Breast epithelium (tissue), 4 donors: ENCODE measurements at regions not wholly inside any gene's neighbourhood (a gene's known extent, or its start where the extent isn't known, plus 50 kb on each side); places are given as distances from the start of the nearest gene placed in this dataset.
A peak's percentile ranks its signal among the peaks of the same experiment; 100 is the strongest.

Experiments
- DNase-seq, 2 donors: peaks; one replicate each; pipeline ENCODE4 v3.0.0-alpha.2; 2019; ENCODE audit warnings: low spot score in 2 of 2
- H3K27ac ChIP-seq, 2 donors: fragments of 200-600 bp; sonication (generic) in 1 of 2; one replicate each; pipeline ENCODE4 v1.5.1; 2016 to 2019; ENCODE audit warnings: mild to moderate bottlenecking in 1 of 2
- H3K27me3 ChIP-seq, 2 donors: fragments of 200-600 bp; sonication (generic) in 1 of 2; one replicate each; pipeline versions ENCODE4 v1.5.1 to v1.6.0; 2017 to 2019; ENCODE audit warnings: control low read depth in 1 of 2, mild to moderate bottlenecking in 1 of 2
- H3K36me3 ChIP-seq: fragments of 200-600 bp; one replicate; pipeline ENCODE4 v1.5.1; 2019
- H3K4me1 ChIP-seq, 2 donors: fragments of 200-600 bp; sonication (generic); one replicate each; pipeline ENCODE4 v1.5.1; 2016 to 2019; ENCODE audit warnings: control low read depth in 1 of 2
- H3K4me3 ChIP-seq, 3 donors: fragments of 200-600 bp; sonication (generic); 1 replicate in 2 of 3; 2 replicates in 1 of 3; pipeline ENCODE4 v1.5.1; 2016 to 2019; ENCODE audit warnings: mild to moderate bottlenecking in 3 of 3, moderate library complexity in 2 of 3
- H3K9me3 ChIP-seq, 2 donors: fragments of 200-600 bp; sonication (generic) in 1 of 2; one replicate each; pipeline ENCODE4 v1.5.1; 2016 to 2019; ENCODE audit warnings: control low read depth in 1 of 2
- CTCF ChIP-seq, 3 donors: fragments of 450-650 bp; IDR thresholded peaks; one replicate each; pipeline ENCODE4 v1.5.1; 2016 to 2017; ENCODE audit warnings: antibody characterized with exemption in 3 of 3, mild to moderate bottlenecking in 3 of 3, moderate library complexity in 3 of 3
- POLR2A ChIP-seq: fragments of 450-650 bp; IDR thresholded peaks from one replicate; pipeline ENCODE4 v1.6.1; 2016; ENCODE audit warnings: antibody characterized with exemption, mild to moderate bottlenecking, moderate library complexity
- POLR2AphosphoS5 ChIP-seq, 3 donors: sonication (generic); formaldehyde crosslinking; IDR thresholded peaks; one replicate each; pipeline ENCODE4 v1.6.1; 2017; ENCODE audit warnings: antibody characterized with exemption in 3 of 3
- intact Hi-C: fragments of 100-400 bp; cut with DNase I; formaldehyde crosslinking; loops from one replicate; pipeline ENCODE4 v1.15.1; 2023; ENCODE audit warnings: low total_unique reads

- Histone ChIP-seq H3K36me3 (no peaks in the 10 kb centered on the region), H3K4me3 (no peak overlapping the region), H3K27ac (no peak overlapping the region), H3K4me1 (no peaks in the 10 kb centered on the region), H3K27me3 (no peaks in the 10 kb centered on the region), H3K9me3 (no peaks in the 10 kb centered on the region)
- peak in 1 of 2 donors; percentile 37 for DNase-seq
- intact Hi-C loops = no loop called here
- TF ChIP-seq CTCF (IDR thresholded peaks at IDR 0.05) = no peak
- no peak for TF ChIP-seq POLR2A
- no peak for TF ChIP-seq POLR2AphosphoS5 (IDR thresholded peaks at IDR 0.05)
These were observed 107.0 kb downstream of the CTTN start for GRCh38 chr11:70505331-70505731.

GRCh38 chr11:70505761-70506657, 107.7 kb downstream of the CTTN start:
- DNase-seq = peak in 1 of 2 donors; percentile 30
- Histone ChIP-seq H3K27ac (no peak overlapping the region), H3K36me3 (no peaks in the 10 kb centered on the region), H3K4me3 (no peak overlapping the region), H3K9me3 (no peaks in the 10 kb centered on the region), H3K4me1 (no peaks in the 10 kb centered on the region), H3K27me3 (no peaks in the 10 kb centered on the region)
- TF ChIP-seq POLR2A (no peak), POLR2AphosphoS5 (IDR thresholded peaks at IDR 0.05) (no peak), CTCF (IDR thresholded peaks at IDR 0.05) (no peak)
- intact Hi-C loops = no loop called here

- no peak for DNase-seq
- Histone ChIP-seq H3K27me3 (no peaks in the 10 kb centered on the region), H3K9me3 (no peaks in the 10 kb centered on the region), H3K36me3 (no peaks in the 10 kb centered on the region), H3K27ac (no peak overlapping the region), H3K4me3 (no peak overlapping the region), H3K4me1 (no peaks in the 10 kb centered on the region)
- no peak for TF ChIP-seq POLR2AphosphoS5 (IDR thresholded peaks at IDR 0.05)
- no peak for TF ChIP-seq CTCF (IDR thresholded peaks at IDR 0.05)
- TF ChIP-seq POLR2A = no peak
- intact Hi-C loops = no loop called here
These were observed 108.3 kb downstream of the CTTN start for GRCh38 chr11:70506658-70506970.

GRCh38 chr11:70506986-70507385, 108.7 kb downstream of the CTTN start:
- TF ChIP-seq POLR2AphosphoS5 (IDR thresholded peaks at IDR 0.05) = no peak
- TF ChIP-seq CTCF (IDR thresholded peaks at IDR 0.05) = no peak
- TF ChIP-seq POLR2A = no peak
- Histone ChIP-seq H3K36me3 (no peaks in the 10 kb centered on the region), H3K9me3 (no peaks in the 10 kb centered on the region), H3K4me1 (no peaks in the 10 kb centered on the region), H3K4me3 (no peak overlapping the region), H3K27me3 (no peaks in the 10 kb centered on the region), H3K27ac (no peak overlapping the region)
- intact Hi-C loops = no loop called here
- no peak for DNase-seq

- Histone ChIP-seq H3K4me3 (no peak overlapping the region), H3K27me3 (no peaks in the 10 kb centered on the region), H3K9me3 (peaks cover 0 to 3% of the 10 kb centered on the region in 2 donors), H3K36me3 (no peaks in the 10 kb centered on the region), H3K4me1 (no peaks in the 10 kb centered on the region), H3K27ac (no peak overlapping the region)
- no peak for DNase-seq
- intact Hi-C loops = no loop called here
- TF ChIP-seq CTCF (IDR thresholded peaks at IDR 0.05) = no peak
- no peak for TF ChIP-seq POLR2AphosphoS5 (IDR thresholded peaks at IDR 0.05)
- no peak for TF ChIP-seq POLR2A
These were observed 109.3 kb downstream of the CTTN start for GRCh38 chr11:70507466-70508230.
